Adipocyte (in vitro differentiated cells): ENCODE measurements at regions not wholly inside any gene's neighbourhood (a gene's known extent, or its start where the extent isn't known, plus 50 kb on each side); places are given as distances from the start of the nearest gene placed in this dataset.

Source experiments
- DNase-seq: peaks from one replicate; pipeline ENCODE4 v3.0.0-alpha.2; 2015; ENCODE audit warnings: low read depth
- H3K27me3 ChIP-seq: replicated peaks from 2 replicates; pipeline ENCODE4 v1.7.0; 2013; ENCODE audit warnings: mild to moderate bottlenecking, low read length, moderate library complexity; ENCODE audit not compliant: control insufficient read depth, insufficient read depth
- H3K36me3 ChIP-seq: 2 replicates; pipeline ENCODE4 v1.7.0; 2013; ENCODE audit warnings: low read length, mild to moderate bottlenecking, moderate library complexity; ENCODE audit not compliant: control insufficient read depth, insufficient read depth, severe bottlenecking
- H3K4me1 ChIP-seq: 2 replicates; pipeline ENCODE4 v1.7.0; 2013; ENCODE audit warnings: mild to moderate bottlenecking, low read length, moderate library complexity; ENCODE audit not compliant: control insufficient read depth, insufficient read depth
- H3K4me3 ChIP-seq: 2 replicates; pipeline ENCODE4 v1.7.0; 2013; ENCODE audit warnings: mild to moderate bottlenecking, low read length, moderate library complexity
- H3K9ac ChIP-seq: 2 replicates; pipeline ENCODE4 v1.7.0; 2013; ENCODE audit warnings: mild to moderate bottlenecking, low read length, moderate library complexity
- H3K9me3 ChIP-seq: 2 replicates; pipeline ENCODE4 v1.7.0; 2013; ENCODE audit warnings: mild to moderate bottlenecking, low read length, moderate library complexity; ENCODE audit not compliant: control insufficient read depth

GRCh38 chr3:30504939-30505338 is 101.5 kb upstream of the TGFBR2 start:
- Histone ChIP-seq H3K9me3 (no peaks in the 10 kb centered on the region), H3K9ac (no peak overlapping the region)

GRCh38 chr3:30505866-30506520 is 100.4 kb upstream of the TGFBR2 start:
- no peak for DNase-seq
- H3K9me3 ChIP-seq = no peaks in the 10 kb centered on the region
- H3K9ac ChIP-seq = no peak overlapping the region
- H3K4me3 ChIP-seq = no peak overlapping the region
- peaks cover 12% of the 10 kb centered on the region for H3K4me1 ChIP-seq
- no peaks in the 10 kb centered on the region for H3K36me3 ChIP-seq
- no peaks in the 10 kb centered on the region for H3K27me3 ChIP-seq

More at GRCh38 chr3:30504939-30505338, 101.5 kb upstream of the TGFBR2 start:
- H3K27me3 ChIP-seq = no peaks in the 10 kb centered on the region
- no peak for DNase-seq
- H3K4me1 ChIP-seq = peaks cover 7% of the 10 kb centered on the region
- no peak overlapping the region for H3K4me3 ChIP-seq
- no peaks in the 10 kb centered on the region for H3K36me3 ChIP-seq

GRCh38 chr3:30508339-30508738 is 98.1 kb upstream of the TGFBR2 start:
- H3K9ac ChIP-seq = no peak overlapping the region
- no peak overlapping the region for H3K4me3 ChIP-seq
- no peaks in the 10 kb centered on the region for H3K36me3 ChIP-seq
- H3K9me3 ChIP-seq = no peaks in the 10 kb centered on the region
- peaks cover 26% of the 10 kb centered on the region for H3K4me1 ChIP-seq
- DNase-seq = no peak
- H3K27me3 ChIP-seq = no peaks in the 10 kb centered on the region

GRCh38 chr3:30510596-30510995 is 95.8 kb upstream of the TGFBR2 start:
- Histone ChIP-seq H3K27me3 (no peaks in the 10 kb centered on the region), H3K4me1 (peaks cover 28% of the 10 kb centered on the region), H3K9ac (no peak overlapping the region), H3K9me3 (no peaks in the 10 kb centered on the region), H3K36me3 (no peaks in the 10 kb centered on the region), H3K4me3 (no peak overlapping the region)
- DNase-seq = peak; percentile 26

GRCh38 chr3:30511524-30512251 is 94.7 kb upstream of the TGFBR2 start:
- H3K4me3 ChIP-seq = no peak overlapping the region
- H3K9ac ChIP-seq = peak overlapping the region; percentile 80
- no peaks in the 10 kb centered on the region for H3K27me3 ChIP-seq
- peaks cover 28% of the 10 kb centered on the region for H3K4me1 ChIP-seq
- DNase-seq = peak; percentile 95
- no peaks in the 10 kb centered on the region for H3K36me3 ChIP-seq
- no peaks in the 10 kb centered on the region for H3K9me3 ChIP-seq

- Histone ChIP-seq H3K27me3 (no peaks in the 10 kb centered on the region), H3K4me1 (peaks cover 34% of the 10 kb centered on the region), H3K36me3 (no peaks in the 10 kb centered on the region), H3K9me3 (no peaks in the 10 kb centered on the region), H3K9ac (peak overlapping the region; percentile 80), H3K4me3 (no peak overlapping the region)
- peak; percentile 40 for DNase-seq
These were observed 93.8 kb upstream of the TGFBR2 start for GRCh38 chr3:30512576-30512975.

GRCh38 chr3:30513374-30514152 is 92.8 kb upstream of the TGFBR2 start:
- Histone ChIP-seq H3K4me1 (peaks cover 43% of the 10 kb centered on the region), H3K9me3 (no peaks in the 10 kb centered on the region), H3K4me3 (no peak overlapping the region), H3K9ac (no peak overlapping the region), H3K36me3 (no peaks in the 10 kb centered on the region), H3K27me3 (no peaks in the 10 kb centered on the region)
- no peak for DNase-seq

- H3K4me1 ChIP-seq = peaks cover 61% of the 10 kb centered on the region
- DNase-seq = no peak
- H3K27me3 ChIP-seq = no peaks in the 10 kb centered on the region
- no peak overlapping the region for H3K9ac ChIP-seq
- H3K9me3 ChIP-seq = no peaks in the 10 kb centered on the region
- no peaks in the 10 kb centered on the region for H3K36me3 ChIP-seq
- H3K4me3 ChIP-seq = no peak overlapping the region
These were observed 90.2 kb upstream of the TGFBR2 start for GRCh38 chr3:30516238-30516637.

- H3K9ac ChIP-seq = peak overlapping the region; percentile 72
- H3K27me3 ChIP-seq = no peaks in the 10 kb centered on the region
- H3K4me1 ChIP-seq = peaks cover 47% of the 10 kb centered on the region
- H3K9me3 ChIP-seq = no peaks in the 10 kb centered on the region
- peak overlapping the region; percentile 55 for H3K4me3 ChIP-seq
- DNase-seq = peak; percentile 11
- no peaks in the 10 kb centered on the region for H3K36me3 ChIP-seq
These were observed 88.1 kb upstream of the TGFBR2 start for GRCh38 chr3:30518181-30518864.

- Histone ChIP-seq H3K36me3 (no peaks in the 10 kb centered on the region), H3K27me3 (no peaks in the 10 kb centered on the region), H3K4me3 (peak overlapping the region; percentile 55), H3K4me1 (peaks cover 43% of the 10 kb centered on the region), H3K9ac (peak overlapping the region; percentile 72), H3K9me3 (no peaks in the 10 kb centered on the region)
- peak; percentile 8 for DNase-seq
These were observed 87.5 kb upstream of the TGFBR2 start for GRCh38 chr3:30518872-30519271.

- H3K36me3 ChIP-seq = no peaks in the 10 kb centered on the region
- H3K9me3 ChIP-seq = no peaks in the 10 kb centered on the region
- H3K27me3 ChIP-seq = no peaks in the 10 kb centered on the region
- peak overlapping the region; percentile 71 for H3K9ac ChIP-seq
- H3K4me3 ChIP-seq = peak overlapping the region; percentile 51
- peaks cover 43% of the 10 kb centered on the region for H3K4me1 ChIP-seq
- peak; percentile 43 for DNase-seq
These were observed 85.7 kb upstream of the TGFBR2 start for GRCh38 chr3:30520699-30521098.
